ENCODE measurements at regions not wholly inside any gene's neighbourhood (a gene's known extent, or its start where the extent isn't known, plus 50 kb on each side); places are given as distances from the start of the nearest gene placed in this dataset.

DNA sequence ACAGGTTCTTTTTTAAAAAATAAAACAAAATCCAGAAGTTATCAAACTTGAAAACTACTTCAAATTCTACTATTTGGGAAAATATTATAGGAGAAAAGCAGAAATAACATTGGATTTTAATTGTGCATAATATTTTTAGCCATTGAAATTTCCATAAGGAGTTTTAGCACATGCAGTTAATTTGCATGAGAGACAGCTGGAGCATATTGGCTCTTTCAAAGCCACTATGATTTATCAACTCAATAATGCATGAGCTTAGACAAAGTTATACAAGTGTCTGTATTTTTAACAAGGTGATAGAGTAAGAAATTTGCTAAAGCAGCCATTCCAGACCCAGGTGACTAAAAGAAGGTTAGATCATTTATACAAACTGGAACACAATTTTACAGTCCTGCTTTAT lies 189.0 kb upstream of the TFAP2D start:
- ChIA-PET POLR2A (no interaction called here), CTCF (no interaction called here)
- no peak for TF ChIP-seq ZNF423 (tag by site-specific recombination; IDR thresholded peaks at IDR 0.05)
- TF ChIP-seq, protein P1, sequence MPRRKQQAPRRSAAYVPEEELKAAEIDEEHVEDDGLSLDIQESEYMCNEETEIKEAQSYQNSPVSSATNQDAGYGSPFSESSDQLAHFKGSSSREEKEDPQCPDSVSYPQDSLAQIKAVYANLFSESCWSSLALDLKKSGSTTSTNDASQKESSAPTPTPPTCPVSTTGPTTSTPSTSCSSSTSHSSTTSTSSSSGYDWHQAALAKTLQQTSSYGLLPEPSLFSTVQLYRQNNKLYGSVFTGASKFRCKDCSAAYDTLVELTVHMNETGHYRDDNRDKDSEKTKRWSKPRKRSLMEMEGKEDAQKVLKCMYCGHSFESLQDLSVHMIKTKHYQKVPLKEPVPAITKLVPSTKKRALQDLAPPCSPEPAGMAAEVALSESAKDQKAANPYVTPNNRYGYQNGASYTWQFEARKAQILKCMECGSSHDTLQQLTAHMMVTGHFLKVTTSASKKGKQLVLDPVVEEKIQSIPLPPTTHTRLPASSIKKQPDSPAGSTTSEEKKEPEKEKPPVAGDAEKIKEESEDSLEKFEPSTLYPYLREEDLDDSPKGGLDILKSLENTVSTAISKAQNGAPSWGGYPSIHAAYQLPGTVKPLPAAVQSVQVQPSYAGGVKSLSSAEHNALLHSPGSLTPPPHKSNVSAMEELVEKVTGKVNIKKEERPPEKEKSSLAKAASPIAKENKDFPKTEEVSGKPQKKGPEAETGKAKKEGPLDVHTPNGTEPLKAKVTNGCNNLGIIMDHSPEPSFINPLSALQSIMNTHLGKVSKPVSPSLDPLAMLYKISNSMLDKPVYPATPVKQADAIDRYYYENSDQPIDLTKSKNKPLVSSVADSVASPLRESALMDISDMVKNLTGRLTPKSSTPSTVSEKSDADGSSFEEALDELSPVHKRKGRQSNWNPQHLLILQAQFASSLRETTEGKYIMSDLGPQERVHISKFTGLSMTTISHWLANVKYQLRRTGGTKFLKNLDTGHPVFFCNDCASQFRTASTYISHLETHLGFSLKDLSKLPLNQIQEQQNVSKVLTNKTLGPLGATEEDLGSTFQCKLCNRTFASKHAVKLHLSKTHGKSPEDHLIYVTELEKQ (tag by site-specific recombination; IDR thresholded peaks at IDR 0.05; ENCODE audit: borderline replicate concordance), result no peak
- no peak for TF ChIP-seq ZSCAN16 (tag by site-specific recombination; IDR thresholded peaks at IDR 0.05)
- TF ChIP-seq ZNF521 (tag by site-specific recombination; IDR thresholded peaks at IDR 0.05), result no peak
- no peak for TF ChIP-seq ZBTB20 (tag by site-specific recombination; IDR thresholded peaks at IDR 0.05)
- TF ChIP-seq ZNF530 (tag by site-specific recombination; IDR thresholded peaks at IDR 0.05; ENCODE audit: low read depth), result no peak
- no peak for TF ChIP-seq ZNF391 (tag by site-specific recombination; IDR thresholded peaks at IDR 0.05; ENCODE audit: borderline replicate concordance, low read depth)
- TF ChIP-seq ZNF670 (tag by site-specific recombination; IDR thresholded peaks at IDR 0.05; ENCODE audit: low read depth), result no peak
- no peak for TF ChIP-seq ZFP41 (tag by site-specific recombination; IDR thresholded peaks at IDR 0.05; ENCODE audit: borderline replicate concordance)
- Histone ChIP-seq H3K36me3 (ENCODE audit: control insufficient read depth in 2 of 2, insufficient read depth in 1 of 2, low read length in 2 of 2) (no peaks in the 10 kb centered on the region), H3K9me3 (ENCODE audit: control insufficient read depth, insufficient read depth, low read depth, low read length) (no peaks in the 10 kb centered on the region), H3K27ac (ENCODE audit: extremely low read depth, low read depth, low read length) (no peak overlapping the region), H3K4me3 (ENCODE audit: low read depth, low read length) (no peak overlapping the region), H3K4me1 (ENCODE audit: control insufficient read depth, insufficient read depth, low read length) (no peaks in the 10 kb centered on the region)

DNA sequence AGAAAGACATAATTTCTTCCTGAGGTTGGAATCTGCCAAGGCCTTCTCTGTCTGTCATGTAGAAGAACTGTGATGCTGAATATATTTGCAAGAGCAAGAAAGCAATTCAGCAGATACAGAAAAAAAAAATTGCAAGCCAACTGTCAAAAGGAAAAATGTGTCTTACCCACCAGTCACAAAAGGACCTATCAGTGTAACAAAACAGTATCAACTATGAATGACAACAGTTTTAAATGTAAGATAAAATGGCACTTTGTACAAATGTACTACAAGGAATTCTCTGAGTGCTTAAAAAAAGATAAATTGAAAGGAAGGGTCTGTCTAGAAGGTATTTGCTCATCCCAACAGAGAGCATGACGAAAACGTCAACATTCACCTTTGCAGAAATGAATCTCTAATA lies 185.3 kb upstream of the TFAP2D start:
- TF ChIP-seq EGR2 (tag by site-specific recombination; IDR thresholded peaks at IDR 0.05; ENCODE audit: low read depth), result no peak
- no peak for TF ChIP-seq ZNF146 (tag by site-specific recombination; IDR thresholded peaks at IDR 0.05)
- TF ChIP-seq ZNF629 (tag by site-specific recombination; IDR thresholded peaks at IDR 0.05), result no peak
- TF ChIP-seq ZNF549 (tag by site-specific recombination; IDR thresholded peaks at IDR 0.05), result no peak
- no peak for TF ChIP-seq ZNF571 (tag by site-specific recombination; IDR thresholded peaks at IDR 0.05)
- no peak for TF ChIP-seq ZNF426 (tag by site-specific recombination; IDR thresholded peaks at IDR 0.05)
- no peak for TF ChIP-seq FEZF1 (tag by site-specific recombination; IDR thresholded peaks at IDR 0.05)
- TF ChIP-seq, protein P2, sequence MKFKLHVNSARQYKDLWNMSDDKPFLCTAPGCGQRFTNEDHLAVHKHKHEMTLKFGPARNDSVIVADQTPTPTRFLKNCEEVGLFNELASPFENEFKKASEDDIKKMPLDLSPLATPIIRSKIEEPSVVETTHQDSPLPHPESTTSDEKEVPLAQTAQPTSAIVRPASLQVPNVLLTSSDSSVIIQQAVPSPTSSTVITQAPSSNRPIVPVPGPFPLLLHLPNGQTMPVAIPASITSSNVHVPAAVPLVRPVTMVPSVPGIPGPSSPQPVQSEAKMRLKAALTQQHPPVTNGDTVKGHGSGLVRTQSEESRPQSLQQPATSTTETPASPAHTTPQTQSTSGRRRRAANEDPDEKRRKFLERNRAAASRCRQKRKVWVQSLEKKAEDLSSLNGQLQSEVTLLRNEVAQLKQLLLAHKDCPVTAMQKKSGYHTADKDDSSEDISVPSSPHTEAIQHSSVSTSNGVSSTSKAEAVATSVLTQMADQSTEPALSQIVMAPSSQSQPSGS (tag by site-specific recombination; IDR thresholded peaks at IDR 0.05; ENCODE audit: low read depth), result no peak
- no peak for TF ChIP-seq ZNF16 (tag by site-specific recombination; IDR thresholded peaks at IDR 0.05; ENCODE audit: low read depth)
- H3K4me1 ChIP-seq (ENCODE audit: control insufficient read depth, insufficient read depth, low read length), result no peaks in the 10 kb centered on the region
- CTCF ChIA-PET, result interaction anchor here (0.8 kb wide), 1 partner anchor 337 kb away, joined by 4 read pairs; no protein-coding TSS in a partner anchor
- no peak overlapping the region for H3K27ac ChIP-seq (ENCODE audit: extremely low read depth, low read depth, low read length)
- no peak overlapping the region for H3K4me3 ChIP-seq (ENCODE audit: low read depth, low read length)
- H3K9me3 ChIP-seq (ENCODE audit: control insufficient read depth, insufficient read depth, low read depth, low read length), result no peaks in the 10 kb centered on the region
- H3K36me3 ChIP-seq (ENCODE audit: control insufficient read depth in 2 of 2, insufficient read depth in 1 of 2, low read length in 2 of 2), result no peaks in the 10 kb centered on the region
- POLR2A ChIA-PET, result no interaction called here

DNA sequence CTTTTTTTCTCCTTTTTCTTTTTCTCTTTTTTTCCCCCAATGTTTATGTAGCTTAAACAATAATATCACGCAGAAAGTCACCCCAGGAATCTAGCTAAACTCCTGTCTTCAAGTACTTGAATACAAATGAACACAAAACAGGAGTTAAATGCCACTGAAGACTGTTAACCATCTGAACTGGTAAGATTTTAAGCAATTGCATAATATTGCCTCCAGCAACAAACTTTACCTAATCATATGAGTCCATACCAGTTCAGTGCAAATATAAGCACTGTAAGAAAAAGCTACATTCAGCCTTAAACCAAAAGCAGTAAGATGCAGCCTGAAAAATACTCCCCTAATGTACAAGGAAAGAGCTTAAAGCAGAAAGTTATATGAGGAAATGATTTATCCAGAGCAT lies 173.9 kb upstream of the TFAP2D start:
- no peak overlapping the region for H3K4me3 ChIP-seq (ENCODE audit: low read depth, low read length)
- ChIA-PET POLR2A (no interaction called here), CTCF (no interaction called here)
- no peak overlapping the region for H3K27ac ChIP-seq (ENCODE audit: extremely low read depth, low read depth, low read length)
- TF ChIP-seq, protein P3, sequence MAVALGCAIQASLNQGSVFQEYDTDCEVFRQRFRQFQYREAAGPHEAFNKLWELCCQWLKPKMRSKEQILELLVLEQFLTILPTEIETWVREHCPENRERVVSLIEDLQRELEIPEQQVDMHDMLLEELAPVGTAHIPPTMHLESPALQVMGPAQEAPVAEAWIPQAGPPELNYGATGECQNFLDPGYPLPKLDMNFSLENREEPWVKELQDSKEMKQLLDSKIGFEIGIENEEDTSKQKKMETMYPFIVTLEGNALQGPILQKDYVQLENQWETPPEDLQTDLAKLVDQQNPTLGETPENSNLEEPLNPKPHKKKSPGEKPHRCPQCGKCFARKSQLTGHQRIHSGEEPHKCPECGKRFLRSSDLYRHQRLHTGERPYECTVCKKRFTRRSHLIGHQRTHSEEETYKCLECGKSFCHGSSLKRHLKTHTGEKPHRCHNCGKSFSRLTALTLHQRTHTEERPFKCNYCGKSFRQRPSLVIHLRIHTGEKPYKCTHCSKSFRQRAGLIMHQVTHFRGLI (tag by site-specific recombination; IDR thresholded peaks at IDR 0.05), result no peak
- H3K4me1 ChIP-seq (ENCODE audit: control insufficient read depth, insufficient read depth, low read length), result no peaks in the 10 kb centered on the region
- no peaks in the 10 kb centered on the region for H3K36me3 ChIP-seq (ENCODE audit: control insufficient read depth in 2 of 2, insufficient read depth in 1 of 2, low read length in 2 of 2)
- no peaks in the 10 kb centered on the region for H3K9me3 ChIP-seq (ENCODE audit: control insufficient read depth, insufficient read depth, low read depth, low read length)

Data from HEK293 (cell line).